OCI-M1 (cell line): ENCODE measurements at regions not wholly inside any gene's neighbourhood (a gene's known extent, or its start where the extent isn't known, plus 50 kb on each side); places are given as distances from the start of the nearest gene placed in this dataset.
"Not testable (repeated sequence)": the region's sequence is repeated elsewhere in the genome, so short reads cannot be mapped to it uniquely, and the experiment has no call there.

ENCODE experiments used
- DNase-seq: peaks from one replicate; lab custom pipeline; 2025; lab: John Stamatoyannopoulos, UW

GRCh38 chr22:23395530-23396361, 184.3 kb downstream of the IGLL1 start:
- DNase-seq = no peak

DNA sequence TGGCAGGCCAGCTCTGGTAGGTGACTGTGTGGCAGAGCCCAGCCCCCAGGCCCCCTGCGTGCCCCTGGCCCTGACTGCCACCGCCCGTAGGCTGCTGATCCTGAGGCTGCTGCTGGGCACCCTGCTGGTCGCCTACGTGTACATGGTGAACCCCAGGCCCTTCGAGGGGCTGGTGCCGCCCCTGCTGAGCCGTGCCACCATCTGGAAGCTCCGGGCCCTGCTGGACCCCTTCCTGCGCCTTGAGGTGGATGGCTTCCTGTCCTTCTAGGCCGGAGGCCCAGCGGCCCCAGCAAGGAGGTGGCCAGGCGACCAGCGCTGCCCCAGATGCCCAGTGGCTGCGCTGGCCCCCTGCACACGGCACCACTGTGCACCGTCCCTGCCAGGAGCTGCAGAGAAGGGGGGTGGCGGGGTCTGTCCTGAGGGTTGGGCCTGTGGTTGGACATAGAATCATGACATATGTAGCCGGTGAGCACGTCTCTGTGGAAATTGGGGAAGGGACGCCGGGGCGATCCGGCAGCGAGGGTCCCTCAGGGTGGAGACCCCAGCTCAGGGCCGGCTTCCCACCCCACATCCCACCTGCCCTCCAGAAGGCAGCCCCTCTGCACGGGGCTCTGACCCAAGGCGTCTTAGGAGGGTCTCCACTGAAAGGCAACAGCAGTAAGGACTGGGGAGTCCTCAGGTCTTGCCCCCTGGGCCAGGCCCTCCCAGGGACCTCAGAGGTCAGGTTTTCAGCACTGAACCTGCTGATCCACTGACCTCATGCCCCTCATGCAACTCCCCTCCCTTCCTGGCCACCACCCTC, 185.4 kb downstream of the IGLL1 start:
- DNase-seq = no peak

GRCh38 chr22:23393721-23394320, 186.3 kb downstream of the IGLL1 start:
- DNase-seq = no peak

- DNase-seq = not testable (repeated sequence)
These were observed 186.9 kb downstream of the IGLL1 start for GRCh38 chr22:23393199-23393598.

DNA sequence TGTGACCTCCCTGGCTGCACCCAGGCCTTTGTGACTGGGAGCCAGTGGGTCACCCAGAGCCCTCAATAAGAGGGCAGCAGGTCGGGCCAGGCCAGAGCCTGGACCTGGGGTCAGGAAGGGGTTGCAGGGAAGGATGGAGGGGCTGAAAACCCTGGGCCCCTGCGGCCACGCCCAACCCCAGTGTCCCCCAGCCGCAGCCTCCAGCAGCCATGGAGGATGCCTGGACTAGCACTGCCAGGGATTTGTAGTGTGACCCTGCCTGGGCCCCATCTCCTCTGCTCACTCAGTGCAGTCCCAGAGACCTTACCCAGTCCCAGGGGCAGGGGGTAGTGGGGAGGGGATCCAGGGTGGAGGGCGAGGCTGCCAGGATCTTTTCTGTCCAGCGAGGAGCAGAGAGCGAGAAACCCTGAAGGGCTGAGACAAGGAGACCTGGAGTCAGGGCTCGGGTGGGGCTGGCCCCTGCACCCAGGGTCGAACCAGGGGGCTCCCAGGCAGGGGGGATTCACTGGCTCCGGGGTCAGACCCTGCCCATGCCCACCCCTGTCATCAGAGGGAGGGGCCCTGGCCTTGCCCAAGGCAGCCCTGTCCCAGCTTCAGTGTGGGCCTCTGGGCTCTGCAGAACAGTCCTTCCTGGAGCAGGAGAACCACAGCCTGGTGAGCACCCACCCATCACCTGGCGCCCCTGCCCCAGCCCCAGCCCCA, 187.5 kb downstream of the IGLL1 start:
- DNase-seq = no peak

- DNase-seq = no peak
These were observed 189.1 kb downstream of the IGLL1 start for GRCh38 chr22:23391022-23391421.

DNA sequence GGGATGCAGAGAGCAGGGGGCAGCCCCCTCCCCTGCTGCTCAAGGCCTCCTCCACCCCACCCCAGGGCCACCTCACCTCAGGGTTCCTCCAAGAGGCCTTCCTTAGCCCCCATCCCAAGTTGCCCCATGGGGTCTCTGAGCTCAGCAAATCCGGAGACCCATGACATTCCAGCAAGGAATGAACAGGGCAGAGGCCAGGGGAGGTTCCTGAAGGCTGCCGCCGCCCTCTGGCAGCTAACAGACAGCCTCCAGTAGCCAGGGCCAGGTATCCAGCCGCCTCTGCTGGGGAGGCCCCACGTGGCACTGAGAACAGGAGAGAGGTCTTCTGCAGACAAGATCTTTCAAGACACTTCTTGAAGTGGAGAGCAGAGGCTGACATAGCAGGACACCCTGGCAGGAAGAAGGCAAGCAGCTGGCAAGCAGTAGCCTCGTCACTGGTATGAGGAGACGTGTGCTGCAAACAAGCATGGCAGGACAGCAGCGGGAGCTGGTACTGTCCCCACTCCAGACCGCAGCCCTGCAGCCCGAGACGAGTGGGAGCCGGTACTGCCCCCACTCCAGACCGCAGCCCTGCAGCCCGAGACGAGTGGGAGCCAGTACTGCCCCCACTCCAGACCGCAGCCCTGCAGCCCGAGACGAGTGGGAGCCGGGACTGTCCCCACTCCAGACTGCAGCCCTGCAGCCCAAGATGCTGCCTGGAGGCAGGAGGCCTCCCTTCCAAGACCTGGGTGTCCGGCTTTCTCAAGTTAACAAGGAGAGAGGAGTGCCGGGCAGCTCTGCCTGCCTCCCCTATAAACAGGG, 190.6 kb downstream of the IGLL1 start:
- DNase-seq = no peak

DNA sequence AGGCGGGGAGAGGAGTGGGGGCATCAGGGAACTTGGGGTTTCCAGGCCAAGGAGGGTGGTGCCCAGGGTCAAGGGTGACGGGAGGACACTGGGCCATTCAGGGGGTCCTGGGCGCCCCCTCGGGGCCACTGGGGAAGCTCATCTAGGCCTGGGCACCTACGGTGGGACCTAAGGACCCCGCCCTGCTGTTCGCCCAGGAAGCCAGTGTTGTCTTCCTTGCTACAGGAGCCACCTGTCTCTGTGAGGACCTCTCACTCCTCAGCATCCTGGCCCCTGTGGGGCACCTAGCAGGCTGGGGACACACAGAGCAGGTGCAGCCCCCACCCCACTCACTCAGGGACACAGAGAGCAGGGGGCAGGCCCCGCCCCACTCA, 191.6 kb downstream of the IGLL1 start:
- DNase-seq = no peak

GRCh38 chr22:23387827-23388516, 192.1 kb downstream of the IGLL1 start:
- DNase-seq = no peak

DNA sequence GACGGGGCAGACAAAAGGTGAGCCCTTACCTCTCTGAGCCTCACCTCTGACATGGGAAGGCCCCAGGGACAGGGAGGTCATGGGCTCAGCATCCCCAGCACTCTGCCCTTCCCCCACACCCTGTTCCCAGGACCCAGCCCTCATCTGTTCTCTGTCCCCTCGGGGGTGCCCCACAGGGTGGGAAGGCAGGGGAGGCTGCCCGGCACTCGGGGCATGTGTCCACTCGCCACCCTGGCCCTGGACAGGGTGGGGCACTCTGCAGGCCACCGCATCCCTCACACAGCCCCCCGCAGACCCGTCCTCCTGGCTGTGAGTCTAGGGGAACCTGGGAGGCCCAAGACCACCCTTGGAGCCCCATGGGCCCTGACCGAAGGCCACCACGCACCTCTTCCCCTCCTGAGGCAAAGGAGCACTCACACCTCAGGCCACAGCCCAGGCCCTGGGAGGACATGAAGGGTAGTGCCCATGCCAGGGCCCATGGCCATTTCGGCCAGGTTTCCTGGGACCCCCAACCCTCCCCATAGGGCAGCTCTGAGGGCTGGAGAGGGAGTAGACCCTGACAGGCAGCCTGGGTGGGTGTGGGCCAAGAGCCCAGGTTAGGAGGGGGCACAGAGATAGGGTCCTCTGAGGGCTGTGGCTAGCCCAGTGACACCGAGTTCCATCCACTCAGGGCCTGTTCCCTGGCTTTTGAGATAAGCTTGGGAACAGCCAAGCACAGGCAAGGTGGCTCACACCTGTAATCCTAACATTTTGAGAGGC, 193.1 kb downstream of the IGLL1 start:
- DNase-seq = no peak

- DNase-seq = peak; percentile 91
These were observed 194.1 kb downstream of the IGLL1 start for GRCh38 chr22:23385678-23386631.

DNA sequence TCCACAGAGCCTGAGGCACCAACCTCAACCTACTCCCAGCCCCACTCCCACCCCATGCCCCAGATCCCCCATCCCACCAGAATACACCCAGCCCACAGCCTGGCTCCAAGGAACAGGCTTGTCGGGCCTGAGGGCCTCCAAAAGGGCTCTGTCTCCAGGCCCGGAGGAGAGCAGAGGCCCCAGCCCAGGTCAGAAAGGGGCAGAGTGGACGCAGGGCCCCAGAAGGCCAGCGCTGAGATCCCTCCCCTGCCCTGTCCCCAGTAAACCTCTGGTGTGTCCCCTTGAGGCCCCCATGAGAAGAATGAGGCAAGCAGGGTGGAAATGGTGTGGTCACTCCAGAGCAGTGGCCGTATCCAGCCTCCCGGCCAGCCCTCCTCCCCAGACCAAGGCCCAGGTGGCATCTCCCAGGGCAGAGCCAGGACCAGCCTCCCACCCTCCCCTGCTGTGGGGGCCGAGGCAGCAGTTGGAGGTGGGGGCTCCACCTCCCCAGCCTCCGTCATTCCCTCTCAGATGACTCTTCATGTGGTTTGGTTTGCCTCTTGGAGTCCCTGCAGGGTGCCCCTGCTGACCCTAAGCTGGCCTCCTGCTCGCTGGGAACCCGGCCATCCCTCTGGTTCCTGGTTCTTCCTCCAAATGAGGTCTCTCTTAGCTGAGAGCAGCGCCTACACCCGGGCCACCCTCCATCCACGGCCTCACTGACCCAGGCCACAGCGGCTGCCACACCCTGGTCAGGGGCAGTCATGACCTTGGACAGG, 195.0 kb downstream of the IGLL1 start:
- DNase-seq = no peak

GRCh38 chr22:23384431-23384830, 195.7 kb downstream of the IGLL1 start:
- DNase-seq = no peak

DNA sequence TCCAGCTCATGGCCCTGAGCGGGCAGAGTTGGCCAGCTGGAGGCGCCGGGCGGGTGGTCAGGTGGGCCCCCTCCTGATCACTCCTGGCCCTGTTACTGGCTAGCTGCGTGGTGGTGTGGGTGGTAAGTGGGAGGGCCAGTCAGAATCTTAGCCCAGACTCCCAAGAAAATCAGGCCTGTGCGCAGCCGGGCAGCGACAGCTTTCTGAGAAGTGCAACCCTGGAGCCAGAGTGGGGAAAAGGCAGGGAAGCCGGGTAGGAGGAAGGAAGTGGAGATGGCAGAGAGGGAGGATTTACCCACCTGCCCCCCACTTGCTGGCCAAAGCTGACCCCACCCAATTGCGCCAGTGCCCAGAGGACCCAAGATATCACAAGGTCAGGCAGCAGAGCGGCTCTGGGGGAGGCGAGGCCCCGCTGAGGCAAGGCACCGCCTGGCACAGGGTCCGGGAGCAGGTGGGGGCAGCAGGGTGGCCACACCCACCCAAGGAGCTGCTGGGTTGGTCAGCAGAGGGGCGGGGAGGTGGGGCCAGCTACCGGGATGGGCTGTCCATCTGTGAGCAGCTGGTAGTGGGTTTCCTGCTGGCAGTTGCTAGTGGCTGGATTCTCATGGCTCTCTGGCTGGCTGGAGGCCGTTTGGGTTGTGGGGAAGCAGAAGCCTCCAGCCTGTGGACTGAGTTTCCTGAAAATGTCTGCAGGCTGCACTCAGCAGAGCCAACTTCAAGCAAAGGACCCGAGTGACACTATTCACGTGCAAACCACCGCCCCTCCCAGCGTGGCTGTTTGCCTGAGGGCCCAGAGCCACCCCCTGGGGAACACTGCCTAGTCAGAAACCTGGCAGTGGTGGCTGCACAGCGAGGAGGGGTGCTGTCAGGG, 196.4 kb downstream of the IGLL1 start:
- DNase-seq = no peak

GRCh38 chr22:23382428-23383218, 197.5 kb downstream of the IGLL1 start:
- DNase-seq = no peak
